ENCODE measurements at regions not wholly inside any gene's neighbourhood (a gene's known extent, or its start where the extent isn't known, plus 50 kb on each side); places are given as distances from the start of the nearest gene placed in this dataset.
"Not testable (repeated sequence)": the region's sequence is repeated elsewhere in the genome, so short reads cannot be mapped to it uniquely, and the experiment has no call there.

DNA sequence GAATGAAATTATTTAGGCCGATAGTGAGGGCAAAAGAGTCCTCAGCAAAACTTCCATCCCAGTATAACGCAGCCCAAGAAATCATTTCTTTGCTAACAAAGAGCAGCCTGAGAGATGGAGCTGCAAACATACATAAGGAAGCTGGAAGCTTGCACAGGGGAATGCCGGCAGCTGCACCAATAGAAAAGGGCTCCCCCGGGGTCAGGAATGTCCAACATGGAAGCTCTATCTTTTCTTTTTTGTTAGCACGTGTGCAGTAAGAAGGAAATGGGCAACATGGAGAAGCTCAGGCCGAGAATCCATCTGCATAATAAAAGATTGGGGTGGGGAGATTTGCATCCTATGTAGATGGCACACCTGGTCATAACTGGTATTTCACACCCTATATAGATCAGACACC lies 1363.5 kb upstream of the PCDH20 start:
- Histone ChIP-seq H3K9me3 (peaks cover 25% of the 10 kb centered on the region), H3K36me3 (ENCODE audit: low read depth) (no peaks in the 10 kb centered on the region), H3K4me1 (ENCODE audit: low read depth) (no peaks in the 10 kb centered on the region), H3K4me3 (no peak overlapping the region)
- DNase-seq (no peak), ATAC-seq (no peak)
- TF ChIP-seq, protein P1, sequence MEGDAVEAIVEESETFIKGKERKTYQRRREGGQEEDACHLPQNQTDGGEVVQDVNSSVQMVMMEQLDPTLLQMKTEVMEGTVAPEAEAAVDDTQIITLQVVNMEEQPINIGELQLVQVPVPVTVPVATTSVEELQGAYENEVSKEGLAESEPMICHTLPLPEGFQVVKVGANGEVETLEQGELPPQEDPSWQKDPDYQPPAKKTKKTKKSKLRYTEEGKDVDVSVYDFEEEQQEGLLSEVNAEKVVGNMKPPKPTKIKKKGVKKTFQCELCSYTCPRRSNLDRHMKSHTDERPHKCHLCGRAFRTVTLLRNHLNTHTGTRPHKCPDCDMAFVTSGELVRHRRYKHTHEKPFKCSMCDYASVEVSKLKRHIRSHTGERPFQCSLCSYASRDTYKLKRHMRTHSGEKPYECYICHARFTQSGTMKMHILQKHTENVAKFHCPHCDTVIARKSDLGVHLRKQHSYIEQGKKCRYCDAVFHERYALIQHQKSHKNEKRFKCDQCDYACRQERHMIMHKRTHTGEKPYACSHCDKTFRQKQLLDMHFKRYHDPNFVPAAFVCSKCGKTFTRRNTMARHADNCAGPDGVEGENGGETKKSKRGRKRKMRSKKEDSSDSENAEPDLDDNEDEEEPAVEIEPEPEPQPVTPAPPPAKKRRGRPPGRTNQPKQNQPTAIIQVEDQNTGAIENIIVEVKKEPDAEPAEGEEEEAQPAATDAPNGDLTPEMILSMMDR (IDR thresholded peaks at IDR 0.05) = no peak
- intact Hi-C loops (cut with DNase I, micrococcal nuclease) = no loop called here

DNA sequence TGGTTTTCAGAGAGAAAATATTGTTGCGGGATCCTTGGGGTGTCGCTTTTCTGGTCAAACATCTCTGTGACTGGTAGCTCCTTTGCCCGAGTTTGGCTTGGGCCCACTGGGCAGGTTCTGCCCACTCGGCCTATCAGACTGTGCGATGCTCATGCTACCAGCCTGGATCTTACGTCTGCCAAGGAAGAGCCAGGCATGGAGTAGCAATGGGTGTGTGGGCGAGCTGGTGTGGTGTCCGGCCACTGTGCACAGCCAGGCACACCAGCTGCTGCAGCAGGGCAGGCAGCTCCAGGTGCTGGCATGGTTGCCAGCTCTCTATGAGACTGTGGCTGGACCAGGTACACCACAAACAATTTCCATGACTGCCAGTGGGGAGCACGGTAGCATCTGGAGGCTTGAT lies 1351.8 kb upstream of the PCDH20 start:
- TF ChIP-seq, protein P1 (IDR thresholded peaks at IDR 0.05) = no peak
- no peak for ATAC-seq
- Histone ChIP-seq H3K9me3 (peaks cover 8% of the 10 kb centered on the region), H3K4me1 (ENCODE audit: low read depth) (no peaks in the 10 kb centered on the region), H3K36me3 (ENCODE audit: low read depth) (no peaks in the 10 kb centered on the region), H3K4me3 (no peak overlapping the region)
- intact Hi-C loops (cut with DNase I, micrococcal nuclease) = no loop called here
- DNase-seq = no peak

GRCh38 chr13:62760724-62761123 lies 1345.1 kb upstream of the PCDH20 start:
- DNase-seq = no peak
- no peak overlapping the region for H3K4me3 ChIP-seq
- H3K9me3 ChIP-seq = peaks cover 20% of the 10 kb centered on the region
- intact Hi-C loops (cut with DNase I, micrococcal nuclease) = no loop called here
- H3K36me3 ChIP-seq (ENCODE audit: low read depth) = no peaks in the 10 kb centered on the region
- TF ChIP-seq, protein P1 (IDR thresholded peaks at IDR 0.05) = no peak
- no peak for ATAC-seq
- H3K4me1 ChIP-seq (ENCODE audit: low read depth) = no peaks in the 10 kb centered on the region

DNA sequence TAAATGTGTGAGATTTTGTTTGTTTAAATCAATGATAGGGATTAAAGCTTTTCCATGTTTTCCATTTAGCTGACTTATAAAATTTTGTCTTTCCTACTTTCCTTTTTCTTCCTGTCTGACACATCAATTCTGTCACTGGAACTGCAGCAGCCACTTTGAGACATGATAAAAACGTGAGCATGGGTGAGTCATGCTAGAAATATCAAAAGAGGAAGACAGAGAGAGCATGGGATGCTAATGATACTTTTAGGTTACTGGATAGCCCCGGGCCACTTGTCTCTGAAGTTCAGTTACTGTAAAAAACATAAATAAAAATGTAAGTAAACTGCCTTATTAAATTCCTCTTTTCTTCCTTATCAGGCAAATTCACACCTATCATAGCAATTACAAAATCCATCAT lies 1332.0 kb upstream of the PCDH20 start:
- no peak for ATAC-seq
- TF ChIP-seq, protein P1 (IDR thresholded peaks at IDR 0.05) = no peak
- Histone ChIP-seq H3K4me3 (no peak overlapping the region), H3K36me3 (ENCODE audit: low read depth) (no peaks in the 10 kb centered on the region), H3K4me1 (ENCODE audit: low read depth) (no peaks in the 10 kb centered on the region), H3K9me3 (peaks cover 26% of the 10 kb centered on the region)
- DNase-seq = no peak
- intact Hi-C loops (cut with DNase I, micrococcal nuclease) = no loop called here

GRCh38 chr13:62747152-62747551 lies 1331.5 kb upstream of the PCDH20 start:
- intact Hi-C loops (cut with DNase I, micrococcal nuclease) = no loop called here
- Histone ChIP-seq H3K4me3 (no peak overlapping the region), H3K9me3 (peaks cover 26% of the 10 kb centered on the region), H3K36me3 (ENCODE audit: low read depth) (no peaks in the 10 kb centered on the region), H3K4me1 (ENCODE audit: low read depth) (no peaks in the 10 kb centered on the region)
- TF ChIP-seq, protein P1 (IDR thresholded peaks at IDR 0.05) = no peak
- DNase-seq (no peak), ATAC-seq (no peak)

- intact Hi-C loops (cut with DNase I, micrococcal nuclease); DNase-seq; ATAC-seq; H3K4me3 ChIP-seq; H3K36me3 ChIP-seq (ENCODE audit: low read depth); H3K4me1 ChIP-seq (ENCODE audit: low read depth): not testable (repeated sequence)
- H3K9me3 ChIP-seq = peaks cover 39% of the 10 kb centered on the region
Observed at GRCh38 chr13:62729746-62730145, 1314.1 kb upstream of the PCDH20 start.

Measured in mucosa of descending colon (tissue), 3 donors.